Fibroblast of the conjunctiva (primary cell): ENCODE measurements at regions not wholly inside any gene's neighbourhood (a gene's known extent, or its start where the extent isn't known, plus 50 kb on each side); places are given as distances from the start of the nearest gene placed in this dataset.
"Not testable (repeated sequence)": the region's sequence is repeated elsewhere in the genome, so short reads cannot be mapped to it uniquely, and the experiment has no call there.

Experiments
- DNase-seq: peaks from one replicate; pipeline ENCODE4 v3.0.0-alpha.2; 2010; ENCODE audit warnings: low read depth

DNA sequence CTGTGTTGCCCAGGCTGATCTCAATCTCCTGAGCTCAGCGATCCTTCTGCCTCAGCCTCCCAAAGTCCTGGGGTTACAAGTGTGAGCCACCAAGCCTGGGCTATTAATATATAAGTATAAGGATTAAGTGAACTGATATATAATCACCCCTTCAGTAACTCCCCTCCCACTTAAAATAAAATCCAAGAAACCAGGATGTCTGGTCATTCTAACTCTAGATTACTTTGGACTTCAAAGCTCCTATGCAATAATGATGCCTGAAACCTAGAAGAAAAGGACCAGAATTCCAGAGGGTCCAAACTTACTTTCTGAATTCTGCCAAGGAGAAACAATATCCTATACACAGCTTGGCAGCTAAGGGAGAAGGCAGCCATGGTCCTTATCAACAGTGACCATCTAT, 206.8 kb upstream of the ZNF217 start:
- no peak for DNase-seq

DNA sequence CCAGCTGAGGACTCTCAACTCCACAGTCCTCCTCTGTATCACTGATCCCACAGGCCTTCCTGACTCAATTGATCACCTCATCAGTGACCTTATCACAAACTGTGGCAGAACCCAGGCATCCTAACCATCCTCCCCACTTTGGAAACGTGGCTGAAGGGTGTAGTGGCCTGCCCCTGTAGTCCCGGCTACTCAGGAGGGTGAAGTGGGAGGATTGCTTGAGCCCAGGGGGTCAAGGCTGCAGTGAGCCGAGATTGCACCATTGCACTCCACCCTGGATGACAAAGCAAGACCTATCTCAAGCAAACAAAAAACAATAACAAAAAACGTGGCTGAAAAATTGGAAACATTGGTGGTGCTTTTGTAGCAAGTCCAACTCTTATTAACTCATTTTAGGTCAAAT, 203.4 kb upstream of the ZNF217 start:
- no peak for DNase-seq

DNA sequence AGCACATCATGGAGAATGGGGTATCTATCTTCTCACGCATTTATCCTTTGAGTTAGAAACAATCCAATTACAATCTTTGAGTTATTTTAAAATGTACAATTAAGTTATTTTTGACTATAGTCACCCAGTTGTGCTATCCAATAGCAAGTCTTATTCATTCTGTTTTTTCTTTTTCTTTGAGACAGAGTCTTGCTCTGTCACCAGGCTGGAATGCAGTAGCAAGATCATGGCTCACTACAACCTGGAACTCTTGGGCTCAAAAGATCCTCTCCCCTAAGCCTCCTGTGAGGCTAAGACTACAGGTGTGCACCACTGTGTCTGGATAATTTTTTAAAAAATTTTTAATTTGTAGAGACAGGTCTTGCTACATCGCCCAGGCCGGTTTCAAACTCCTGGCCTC, 201.5 kb upstream of the ZNF217 start:
- DNase-seq: no peak

DNA sequence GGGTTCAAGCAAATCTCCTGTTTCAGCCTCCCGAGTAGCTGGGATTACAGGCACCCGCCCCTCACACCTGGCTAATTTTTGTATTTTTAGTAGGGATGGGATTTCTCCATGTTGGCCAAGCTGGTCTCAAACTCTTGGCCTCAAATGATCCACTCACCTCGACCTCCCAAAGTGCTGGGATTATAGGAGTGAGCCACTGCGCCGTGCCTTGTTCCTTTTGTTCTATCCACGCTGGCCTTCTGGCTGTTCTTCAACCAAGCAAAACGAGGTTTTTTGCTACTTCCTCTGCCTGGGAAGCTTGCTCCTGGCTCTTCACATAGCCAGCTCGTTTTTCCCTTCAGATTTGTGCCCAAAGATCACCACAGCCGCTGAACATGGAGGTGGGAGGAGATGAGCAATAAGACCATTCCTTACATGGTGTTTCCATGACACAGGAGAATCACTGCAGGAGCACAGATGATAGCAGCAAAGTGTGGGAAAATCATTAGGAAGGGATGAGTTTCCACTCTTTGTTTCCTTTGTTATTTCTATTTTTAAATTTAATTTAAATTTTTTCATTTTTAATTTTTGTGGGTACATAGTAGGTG, 201.0 kb upstream of the ZNF217 start:
- no peak for DNase-seq

DNA sequence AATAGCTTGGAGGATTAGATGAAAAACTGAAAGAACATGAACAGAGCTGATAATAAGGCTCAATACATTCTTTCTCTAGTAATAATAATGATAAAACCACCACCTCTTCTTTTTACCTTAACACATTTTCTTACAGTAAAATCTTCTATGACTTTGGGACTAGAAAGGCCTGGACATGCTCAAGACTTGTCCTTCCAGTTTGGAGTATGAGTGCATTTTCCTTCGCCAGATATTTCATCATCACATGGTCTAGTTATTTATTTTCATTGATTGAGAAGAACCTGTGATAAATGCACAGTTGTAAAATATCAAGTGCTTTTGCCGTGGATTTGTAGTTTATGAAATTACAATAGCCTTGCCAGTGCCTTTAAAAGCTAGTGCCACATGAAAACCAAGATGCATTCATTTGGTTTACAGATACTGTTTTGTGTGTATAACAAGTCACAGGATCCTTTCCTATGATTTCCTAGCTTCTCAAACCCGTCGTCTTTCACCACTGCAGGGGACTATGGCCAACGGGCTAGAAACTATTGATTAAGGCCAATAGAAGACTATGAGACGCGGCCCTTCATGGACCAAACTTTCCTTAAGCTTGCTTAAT, 200.2 kb upstream of the ZNF217 start:
- no peak for DNase-seq

DNA sequence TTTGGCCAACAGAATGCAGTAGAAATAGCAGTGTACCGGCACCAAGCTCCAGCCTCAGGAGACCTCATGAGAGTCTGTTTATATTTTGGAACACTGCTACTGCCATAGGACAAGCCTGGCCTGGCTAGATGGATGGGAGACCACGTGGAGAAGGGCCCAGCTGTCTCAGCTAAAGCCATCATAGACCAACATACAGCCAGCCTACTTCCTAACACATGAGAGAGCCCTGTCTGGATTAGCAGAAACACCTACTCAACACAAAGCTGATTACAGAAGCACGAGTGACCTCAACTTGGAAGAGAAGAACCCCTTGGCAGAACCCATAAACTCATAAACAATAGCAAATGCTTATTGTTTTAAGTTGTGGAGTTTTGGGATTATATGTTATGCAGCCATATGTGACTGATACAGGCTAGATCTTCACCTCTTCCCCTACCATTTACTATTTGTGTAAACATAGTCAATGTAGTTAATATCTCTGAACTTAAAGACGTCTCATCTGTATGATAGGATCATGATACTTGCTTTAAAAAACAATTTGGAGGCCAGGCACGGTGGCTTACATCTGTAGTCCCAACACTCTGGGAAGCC, 199.4 kb upstream of the ZNF217 start:
- DNase-seq: no peak

DNA sequence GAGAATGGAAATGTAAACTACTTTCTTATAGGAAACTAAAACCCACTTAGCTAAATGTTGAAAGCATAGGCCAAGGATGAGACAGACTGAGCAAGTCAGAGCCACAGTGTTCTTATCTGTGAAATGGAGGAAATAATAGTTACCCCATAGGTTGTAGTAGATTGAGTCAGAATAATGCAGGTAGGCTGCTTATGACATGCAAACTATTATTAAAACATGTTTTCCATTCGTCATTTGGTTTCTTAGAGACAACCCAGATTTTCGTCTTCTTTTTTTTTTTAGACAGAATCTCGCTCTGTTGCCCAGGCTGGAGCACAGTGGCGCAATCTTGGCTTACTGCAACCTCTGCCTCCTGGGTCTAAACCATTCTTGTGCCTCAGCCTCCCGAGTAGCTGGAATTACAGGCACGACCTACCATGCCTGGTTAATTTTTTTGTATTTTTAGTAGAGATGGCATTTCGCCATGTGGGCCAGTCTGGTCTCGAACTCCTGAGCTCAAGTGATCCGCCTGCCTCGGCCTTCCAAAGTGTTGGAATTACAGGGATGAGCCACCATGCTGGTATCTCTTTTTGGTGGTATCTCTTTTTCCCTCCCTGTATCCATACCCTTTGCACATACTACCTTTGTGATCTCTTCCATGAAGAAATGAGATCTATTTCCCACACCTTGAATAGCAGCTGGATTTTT, 196.5 kb upstream of the ZNF217 start:
- no peak for DNase-seq

DNA sequence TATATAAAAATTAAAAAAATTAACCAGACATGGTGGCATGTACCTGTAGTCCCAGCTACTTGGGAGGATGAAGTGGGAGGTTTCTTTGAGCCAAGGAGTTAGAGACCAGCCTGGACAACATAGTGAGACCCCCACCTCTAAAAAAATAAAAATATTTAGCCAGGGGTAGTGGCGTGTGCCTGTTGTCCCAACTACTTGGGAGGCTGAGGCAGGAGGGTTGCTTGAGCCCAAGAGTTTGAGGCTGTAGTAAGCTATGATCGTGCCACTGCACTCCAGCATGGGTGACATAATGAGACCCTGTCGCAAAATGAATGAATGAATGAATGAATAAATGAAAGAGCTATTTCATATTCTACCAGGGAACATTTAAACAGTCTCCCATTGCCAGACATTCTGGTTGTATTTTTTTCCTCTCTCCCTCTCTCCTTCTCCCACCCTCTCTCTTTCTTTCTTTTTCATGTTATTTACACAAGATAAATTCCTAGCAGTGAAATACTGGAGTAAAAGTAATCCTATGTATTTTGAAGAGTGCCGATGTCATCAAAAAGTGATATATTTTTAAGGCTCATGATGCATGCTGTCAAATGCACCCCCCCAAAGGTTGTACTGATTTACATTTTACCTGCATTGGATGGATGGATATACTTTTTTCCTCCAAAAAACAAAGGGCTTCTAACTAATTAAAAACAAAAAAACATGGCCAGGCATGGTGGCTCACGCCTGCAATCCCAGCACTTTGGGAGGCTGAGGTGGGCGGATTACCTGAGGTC, 194.8 kb upstream of the ZNF217 start:
- DNase-seq: no peak

DNA sequence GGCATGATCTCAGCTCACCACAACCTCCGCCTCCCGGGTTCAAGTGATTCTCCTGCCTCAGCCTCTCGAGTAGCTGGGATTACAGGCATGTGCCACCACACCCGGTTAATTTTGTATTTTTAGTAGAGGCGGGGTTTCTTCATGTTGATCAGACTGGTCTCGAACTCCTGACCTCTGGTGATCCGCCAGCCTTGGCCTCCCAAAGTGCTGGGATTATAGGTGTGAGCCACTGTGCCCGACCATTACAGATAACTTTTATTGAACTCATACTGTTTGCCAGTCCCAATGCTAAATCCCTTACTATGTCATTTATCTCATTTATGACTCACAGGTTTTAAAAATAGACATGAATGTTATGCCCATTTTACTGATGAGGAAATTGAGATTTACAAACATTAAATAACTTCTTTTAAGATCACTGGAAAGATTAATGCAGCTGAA, 193.9 kb upstream of the ZNF217 start:
- DNase-seq: not testable (repeated sequence)

DNA sequence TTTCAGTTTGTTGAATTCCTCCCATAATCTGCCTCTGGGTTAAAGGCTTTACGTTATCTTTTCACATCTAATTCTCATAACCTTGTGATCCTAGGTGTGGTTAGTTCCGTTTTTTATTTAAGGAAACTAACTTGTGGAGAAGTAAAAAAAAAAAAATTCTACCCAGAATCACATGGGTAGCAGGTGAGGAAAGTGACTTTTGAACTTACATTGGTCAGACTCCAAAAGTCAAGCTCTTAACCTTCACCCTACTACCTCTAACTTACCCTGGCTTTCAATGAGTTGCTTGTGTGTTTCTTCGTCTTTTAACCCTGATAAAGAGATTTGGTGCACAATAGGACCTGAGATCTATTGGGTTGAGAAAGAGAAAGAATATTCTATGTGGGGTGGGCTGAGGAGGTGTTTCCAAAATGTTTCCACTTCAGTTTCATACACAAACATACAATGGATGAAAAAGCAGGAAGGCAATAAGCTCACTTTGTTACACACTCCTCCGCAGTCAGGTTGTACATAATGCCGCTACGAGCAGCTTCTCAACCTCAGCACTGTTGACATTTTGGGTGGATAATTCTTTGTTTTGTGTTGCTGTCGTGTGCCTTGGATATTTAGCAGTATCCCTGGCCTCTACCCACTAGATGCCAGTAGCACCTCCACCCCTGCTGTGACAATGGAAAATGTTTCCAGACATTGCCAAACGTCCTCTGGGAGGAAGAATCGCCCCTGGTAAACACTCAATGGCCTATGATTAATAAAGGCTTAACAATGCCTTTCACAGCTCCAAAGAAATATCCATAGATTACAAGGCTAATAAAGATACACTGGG, 193.0 kb upstream of the ZNF217 start:
- DNase-seq: no peak

DNA sequence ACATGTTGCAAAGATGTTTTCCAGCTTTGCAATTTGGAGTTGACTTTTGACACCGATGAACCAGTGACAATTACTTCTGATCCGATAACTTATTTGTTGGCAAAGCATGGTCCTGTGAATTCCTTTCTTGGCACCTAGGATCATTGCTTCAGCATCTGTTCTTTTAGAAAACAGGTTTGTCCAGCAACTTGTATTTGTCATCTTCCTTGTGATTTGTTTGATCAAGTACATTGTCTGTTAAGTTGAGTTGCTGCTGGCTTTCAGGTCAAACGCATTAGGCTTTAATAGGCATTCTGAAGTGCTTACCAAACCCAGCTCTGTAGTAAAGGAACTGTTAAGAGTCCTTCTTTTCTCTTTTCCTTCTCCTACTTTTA, 192.4 kb upstream of the ZNF217 start:
- no peak for DNase-seq

DNA sequence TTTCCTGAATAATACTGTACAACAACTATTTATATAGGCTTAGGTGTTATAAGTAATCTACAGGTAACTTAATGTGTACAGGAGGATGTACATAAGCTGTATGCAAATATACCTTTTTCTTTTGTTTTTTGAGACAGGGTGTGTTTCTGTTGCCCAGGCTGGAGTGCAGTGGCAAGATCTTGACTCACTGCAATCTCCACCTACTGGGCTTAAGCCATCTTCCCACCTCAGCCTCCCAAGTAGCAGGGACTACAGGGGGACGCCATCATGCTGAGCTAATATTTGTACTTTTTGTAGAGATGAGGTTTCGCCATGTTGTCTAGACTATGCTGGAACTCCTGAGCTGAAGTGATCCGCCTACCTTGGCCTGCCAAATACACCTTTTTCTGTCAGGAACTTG, 191.7 kb upstream of the ZNF217 start:
- DNase-seq: no peak

DNA sequence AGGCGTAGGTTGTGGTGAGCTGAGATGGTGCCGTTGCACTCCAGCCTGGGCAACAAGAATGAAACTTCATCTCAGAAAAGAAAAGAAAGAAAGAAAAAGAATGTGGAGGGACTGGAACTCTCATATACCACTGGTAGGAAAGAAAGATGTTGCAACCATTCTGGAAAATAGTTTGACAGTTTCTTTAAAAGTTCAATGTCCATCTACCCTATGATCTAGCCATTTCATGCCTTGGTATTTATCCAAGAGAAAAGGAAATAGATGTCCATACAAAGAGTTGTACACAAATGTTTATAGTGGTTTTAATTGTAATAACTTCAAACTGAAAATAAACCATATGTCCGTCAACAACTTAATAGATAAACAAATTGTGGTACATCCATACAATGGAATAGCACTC, 190.1 kb upstream of the ZNF217 start:
- DNase-seq: no peak

DNA sequence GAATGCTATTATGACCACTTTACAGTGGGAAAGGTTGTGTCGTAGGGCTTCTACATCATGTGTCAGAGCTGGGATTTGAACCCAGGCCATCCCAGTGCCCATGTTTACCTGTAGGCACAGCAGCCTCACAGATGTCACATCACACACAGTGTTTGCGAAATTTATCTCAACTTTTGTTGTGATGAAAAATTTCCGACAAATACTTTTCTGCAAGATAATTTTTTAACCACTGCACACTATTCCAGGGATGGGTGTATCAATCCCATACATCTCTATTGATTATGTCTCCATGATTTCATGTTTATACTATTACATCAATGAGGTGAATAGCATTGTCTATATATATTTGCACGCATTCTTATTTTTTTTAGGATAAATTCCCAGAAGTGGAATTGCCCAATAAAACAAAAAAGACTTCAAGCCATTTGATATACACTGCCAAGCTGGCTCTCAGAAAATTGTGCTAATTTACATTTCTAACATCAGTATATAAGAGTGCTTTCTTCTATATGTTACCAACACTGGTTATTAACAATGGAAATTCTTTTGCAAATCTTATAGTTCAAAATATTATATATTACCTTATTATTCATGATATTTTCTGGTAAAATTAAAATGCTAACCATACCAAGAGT, 189.1 kb upstream of the ZNF217 start:
- no peak for DNase-seq

DNA sequence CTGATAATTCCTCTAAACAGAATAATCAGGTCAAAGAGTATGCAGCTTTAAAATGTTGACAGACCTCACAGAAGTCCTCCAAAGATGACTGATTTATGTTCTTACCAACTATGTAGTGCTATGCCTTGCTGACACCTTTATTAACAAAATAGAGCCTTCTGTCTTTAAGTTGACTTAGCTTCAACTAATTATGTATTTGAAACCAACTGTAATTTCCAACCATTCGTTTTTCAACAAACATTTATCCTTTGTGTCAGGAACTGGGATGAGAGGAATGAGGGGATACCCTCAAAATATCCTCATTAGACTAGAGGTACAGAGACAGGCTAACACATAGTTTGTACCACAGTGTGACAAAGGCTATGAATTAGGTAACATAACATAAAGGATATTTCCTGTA, 186.2 kb upstream of the ZNF217 start:
- no peak for DNase-seq

DNA sequence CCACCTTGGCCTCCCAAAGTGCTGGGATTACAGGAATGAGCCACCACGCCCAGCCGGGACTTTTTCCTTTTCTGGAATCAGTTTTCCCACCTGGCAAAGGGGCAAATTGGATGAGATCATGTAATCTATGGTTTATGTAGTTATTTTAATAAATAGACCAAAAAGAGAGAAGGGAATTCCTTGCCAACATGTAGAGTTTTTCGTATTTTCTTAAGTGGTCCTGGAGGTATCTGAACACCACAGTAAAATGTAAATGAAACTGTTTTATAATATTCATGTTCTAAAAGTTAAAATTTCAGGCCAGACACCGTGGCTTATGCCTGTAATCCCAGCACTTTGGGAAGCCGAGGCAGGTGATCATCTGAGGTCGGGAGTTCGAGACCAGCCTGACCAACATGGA, 185.1 kb upstream of the ZNF217 start:
- DNase-seq: no peak

DNA sequence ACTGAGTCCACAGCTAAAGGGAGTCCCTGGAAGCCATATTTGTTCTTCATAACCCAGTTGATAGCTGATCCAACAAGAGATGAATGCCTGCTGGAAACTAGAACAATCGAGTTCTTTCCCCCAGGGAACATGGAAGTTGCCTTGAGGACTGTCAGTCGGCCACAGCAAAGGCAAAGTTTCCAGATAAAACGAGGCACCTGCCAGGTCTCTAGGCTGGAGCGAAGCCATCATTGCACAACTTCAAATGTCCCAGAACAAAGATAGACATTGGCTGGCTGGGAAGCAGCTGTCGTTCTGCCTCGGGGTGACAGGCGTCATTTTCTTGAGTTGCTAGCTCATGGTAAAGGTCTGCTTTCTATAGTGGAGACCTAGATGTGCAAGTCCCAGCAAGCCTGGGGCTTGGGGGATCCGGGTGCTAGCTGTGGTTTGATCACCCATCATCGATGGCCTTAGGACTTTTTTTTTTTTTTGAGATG, 184.4 kb upstream of the ZNF217 start:
- DNase-seq: no peak

DNA sequence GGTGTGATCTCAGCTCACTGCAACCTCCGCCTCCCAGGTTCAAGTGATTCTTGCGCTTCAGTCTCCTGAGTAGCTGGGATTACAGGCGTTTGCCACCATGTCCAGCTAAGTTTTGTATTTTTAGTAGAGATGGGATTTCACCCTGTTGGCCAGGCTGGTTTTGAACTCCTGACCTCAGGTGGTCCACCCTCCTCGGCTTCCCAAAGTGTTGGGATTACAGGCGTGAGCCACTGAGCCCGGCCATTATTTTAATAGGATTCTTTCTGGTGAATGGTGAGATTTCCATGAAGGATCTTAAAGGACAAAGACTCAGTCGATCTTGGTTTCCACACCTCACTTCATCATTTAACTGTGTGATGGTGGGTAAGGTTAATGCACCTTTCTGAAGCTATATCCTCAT, 183.8 kb upstream of the ZNF217 start:
- not testable (repeated sequence) for DNase-seq

DNA sequence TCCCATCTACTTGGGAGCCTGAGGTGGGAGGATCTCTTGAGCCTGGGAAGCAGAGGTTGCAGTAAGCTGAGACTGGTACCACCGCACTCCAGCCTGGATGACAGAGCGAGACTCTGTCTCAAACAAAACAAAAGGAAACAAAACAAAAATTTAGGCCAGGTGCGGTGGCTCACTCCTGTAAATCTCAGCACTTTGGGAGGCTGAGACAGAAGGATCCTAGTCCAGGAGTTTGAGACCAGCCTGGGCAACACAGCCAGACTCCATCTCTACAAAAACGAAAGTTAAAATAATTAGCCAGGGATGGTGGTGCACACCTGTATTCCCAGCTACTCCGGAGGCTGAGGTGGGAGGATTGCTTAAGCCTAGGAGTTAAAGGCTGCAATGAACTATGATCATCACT, 183.2 kb upstream of the ZNF217 start:
- no peak for DNase-seq

DNA sequence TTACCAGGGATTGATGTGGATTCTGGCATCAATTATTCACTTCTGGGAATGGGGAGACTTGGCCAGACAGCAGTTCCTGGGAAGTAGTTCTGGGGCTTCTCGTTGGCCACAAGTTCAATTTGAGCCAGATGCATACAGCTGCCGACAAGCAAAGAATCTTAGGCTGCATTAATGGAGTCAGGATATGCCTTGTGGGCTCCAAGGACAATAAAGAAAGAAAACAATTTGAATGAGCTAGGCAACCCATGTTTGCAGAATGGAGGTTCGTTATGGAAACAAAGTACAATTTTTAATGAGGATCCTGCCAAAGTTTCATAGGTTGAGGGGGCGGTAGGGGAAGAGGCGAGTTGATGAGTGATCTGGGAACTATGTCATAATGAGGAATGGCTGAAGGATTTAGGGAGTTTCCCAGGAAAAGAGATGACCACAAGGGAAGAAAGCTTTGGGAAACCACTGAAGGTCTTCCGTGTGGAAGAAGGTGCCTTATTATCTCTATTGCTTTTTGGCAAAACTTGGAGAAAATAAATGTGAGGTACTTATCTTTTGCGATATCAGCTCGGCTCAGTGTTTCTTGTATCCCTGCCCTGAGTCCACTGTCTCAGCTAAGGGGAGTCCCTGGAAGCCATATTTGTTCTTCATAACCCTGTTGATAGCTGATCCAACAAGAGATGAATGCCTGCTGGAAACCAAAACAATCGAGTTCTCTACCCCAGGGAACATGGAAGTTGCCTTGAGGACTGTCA, 181.0 kb upstream of the ZNF217 start:
- DNase-seq: no peak
